ENCODE measurements at regions not wholly inside any gene's neighbourhood (a gene's known extent, or its start where the extent isn't known, plus 50 kb on each side); places are given as distances from the start of the nearest gene placed in this dataset.
"Not testable (repeated sequence)": the region's sequence is repeated elsewhere in the genome, so short reads cannot be mapped to it uniquely, and the experiment has no call there.

GRCh38 chr13:44054525-44054924 lies 174.8 kb downstream of the LACC1 start:
- Histone ChIP-seq H3K9me3 (no peaks in the 10 kb centered on the region), H3K27me3 (replicated peaks; ENCODE audit: insufficient read depth) (no peaks in the 10 kb centered on the region), H3K36me3 (no peaks in the 10 kb centered on the region), H3K4me1 (ENCODE audit: control insufficient read depth in 1 of 2, low read depth in 2 of 2) (peaks cover 36 to 59% of the 10 kb centered on the region in 2 donors), H3K27ac (no peak overlapping the region), H3K4me3 (no peak overlapping the region)
- ATAC-seq (ENCODE audit: insufficient number of reproducible peaks, low FRiP score, low read depth) (no peak), DNase-seq (ENCODE audit: low spot score) (no peak)
- TF ChIP-seq, protein P1, sequence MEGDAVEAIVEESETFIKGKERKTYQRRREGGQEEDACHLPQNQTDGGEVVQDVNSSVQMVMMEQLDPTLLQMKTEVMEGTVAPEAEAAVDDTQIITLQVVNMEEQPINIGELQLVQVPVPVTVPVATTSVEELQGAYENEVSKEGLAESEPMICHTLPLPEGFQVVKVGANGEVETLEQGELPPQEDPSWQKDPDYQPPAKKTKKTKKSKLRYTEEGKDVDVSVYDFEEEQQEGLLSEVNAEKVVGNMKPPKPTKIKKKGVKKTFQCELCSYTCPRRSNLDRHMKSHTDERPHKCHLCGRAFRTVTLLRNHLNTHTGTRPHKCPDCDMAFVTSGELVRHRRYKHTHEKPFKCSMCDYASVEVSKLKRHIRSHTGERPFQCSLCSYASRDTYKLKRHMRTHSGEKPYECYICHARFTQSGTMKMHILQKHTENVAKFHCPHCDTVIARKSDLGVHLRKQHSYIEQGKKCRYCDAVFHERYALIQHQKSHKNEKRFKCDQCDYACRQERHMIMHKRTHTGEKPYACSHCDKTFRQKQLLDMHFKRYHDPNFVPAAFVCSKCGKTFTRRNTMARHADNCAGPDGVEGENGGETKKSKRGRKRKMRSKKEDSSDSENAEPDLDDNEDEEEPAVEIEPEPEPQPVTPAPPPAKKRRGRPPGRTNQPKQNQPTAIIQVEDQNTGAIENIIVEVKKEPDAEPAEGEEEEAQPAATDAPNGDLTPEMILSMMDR (IDR thresholded peaks at IDR 0.05) = no peak

DNA sequence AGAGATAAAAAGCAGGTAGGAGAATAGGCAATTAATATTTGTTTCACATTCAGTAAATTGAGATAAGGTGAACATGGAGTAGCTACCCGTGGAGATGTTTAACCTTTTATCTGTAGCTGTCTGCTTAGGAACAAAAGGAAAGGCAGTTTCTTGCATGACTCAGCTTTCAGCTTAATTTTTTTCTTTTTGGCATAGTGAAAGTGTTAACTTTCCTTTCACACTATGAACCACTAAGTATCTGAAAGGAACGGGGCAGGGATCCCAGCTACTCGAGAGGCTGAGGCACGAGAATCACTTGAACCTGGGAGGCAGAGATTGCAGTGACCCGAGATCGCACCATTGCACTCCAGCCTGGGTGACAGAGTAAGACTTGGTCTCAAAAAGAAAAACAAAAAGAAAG lies 176.0 kb downstream of the LACC1 start:
- H3K27ac ChIP-seq; H3K27me3 ChIP-seq (replicated peaks; ENCODE audit: insufficient read depth); DNase-seq (ENCODE audit: low spot score); H3K9me3 ChIP-seq; ATAC-seq (ENCODE audit: insufficient number of reproducible peaks, low FRiP score, low read depth); H3K36me3 ChIP-seq: not testable (repeated sequence)
- Histone ChIP-seq H3K4me1 (ENCODE audit: control insufficient read depth in 1 of 2, low read depth in 2 of 2) (peaks cover 36 to 62% of the 10 kb centered on the region in 2 donors), H3K4me3 (peak overlapping the region; percentile 59)

- Histone ChIP-seq H3K9me3 (no peaks in the 10 kb centered on the region), H3K4me3 (no peak overlapping the region), H3K36me3 (no peaks in the 10 kb centered on the region), H3K4me1 (ENCODE audit: control insufficient read depth in 1 of 2, low read depth in 2 of 2) (peaks cover 24 to 39% of the 10 kb centered on the region in 2 donors), H3K27ac (peak overlapping the region; percentile 21 to 50), H3K27me3 (replicated peaks; ENCODE audit: insufficient read depth) (no peaks in the 10 kb centered on the region)
- no peak for DNase-seq (ENCODE audit: low spot score)
- TF ChIP-seq, protein P1 (IDR thresholded peaks at IDR 0.05) = no peak
- ATAC-seq (ENCODE audit: insufficient number of reproducible peaks, low FRiP score, low read depth) = no peak
Measured at GRCh38 chr13:44058067-44058466, 178.4 kb downstream of the LACC1 start.

GRCh38 chr13:44058624-44059215 lies 179.0 kb downstream of the LACC1 start:
- TF ChIP-seq, protein P1 (IDR thresholded peaks at IDR 0.05) = no peak
- Histone ChIP-seq H3K36me3 (no peaks in the 10 kb centered on the region), H3K9me3 (no peaks in the 10 kb centered on the region), H3K4me1 (ENCODE audit: control insufficient read depth in 1 of 2, low read depth in 2 of 2) (peaks cover 18 to 32% of the 10 kb centered on the region in 2 donors), H3K27ac (peak overlapping the region; percentile 21 to 50), H3K27me3 (replicated peaks; ENCODE audit: insufficient read depth) (no peaks in the 10 kb centered on the region), H3K4me3 (peak overlapping the region; percentile 7)
- ATAC-seq (ENCODE audit: insufficient number of reproducible peaks, low FRiP score, low read depth) (no peak), DNase-seq (ENCODE audit: low spot score) (no peak)

DNA sequence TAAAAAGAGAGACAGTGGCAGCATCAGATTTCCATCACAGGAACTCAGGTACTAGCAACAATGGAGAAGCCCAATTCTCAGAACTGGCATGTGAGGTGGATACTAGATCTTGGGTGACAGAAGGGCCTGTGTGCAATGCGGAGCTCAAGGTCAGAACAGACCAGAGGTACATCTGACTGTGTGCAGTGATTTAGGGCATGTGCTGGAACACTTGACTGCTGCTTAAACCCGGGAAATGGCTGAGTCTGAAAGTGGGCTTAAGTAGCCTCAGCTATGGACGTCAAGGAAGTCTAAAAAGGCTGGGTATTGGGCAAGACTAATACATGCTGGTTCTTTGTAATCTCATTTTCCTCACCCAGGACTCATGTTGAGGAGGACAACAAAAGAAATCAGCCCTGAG lies 182.2 kb downstream of the LACC1 start:
- DNase-seq (ENCODE audit: low spot score) (no peak), ATAC-seq (ENCODE audit: insufficient number of reproducible peaks, low FRiP score, low read depth) (no peak)
- H3K4me1 ChIP-seq (ENCODE audit: control insufficient read depth in 1 of 2, low read depth in 2 of 2) = peaks cover 9 to 20% of the 10 kb centered on the region in 2 donors
- H3K9me3 ChIP-seq = no peaks in the 10 kb centered on the region
- H3K4me3 ChIP-seq = no peak overlapping the region
- H3K27ac ChIP-seq = no peak overlapping the region
- H3K27me3 ChIP-seq (replicated peaks; ENCODE audit: insufficient read depth) = no peaks in the 10 kb centered on the region
- TF ChIP-seq, protein P1 (IDR thresholded peaks at IDR 0.05) = no peak
- H3K36me3 ChIP-seq = no peaks in the 10 kb centered on the region

DNA sequence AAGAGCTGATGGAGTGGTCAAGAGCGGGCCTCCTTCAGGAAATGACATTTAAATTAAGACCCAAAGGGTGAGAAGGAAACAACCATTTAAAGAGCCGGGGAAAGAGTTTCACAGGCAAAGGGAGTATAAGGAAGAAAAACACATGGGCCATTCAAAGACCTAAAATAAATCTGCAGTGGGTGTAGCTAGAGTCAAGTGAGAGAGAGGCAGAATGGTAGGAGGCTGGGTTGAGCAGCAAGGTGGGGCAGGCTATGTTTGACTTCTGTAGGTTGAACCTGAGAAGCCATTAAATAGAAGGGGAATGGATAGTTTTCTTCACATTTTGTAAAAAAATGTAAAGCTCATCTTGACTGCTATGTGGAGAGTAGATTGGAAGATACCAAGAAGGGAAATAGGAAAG lies 183.8 kb downstream of the LACC1 start:
- ATAC-seq (ENCODE audit: insufficient number of reproducible peaks, low FRiP score, low read depth) = no peak

More for the DNA sequence above, 183.8 kb downstream of the LACC1 start:
- Histone ChIP-seq H3K4me3 (no peak overlapping the region), H3K9me3 (no peaks in the 10 kb centered on the region), H3K27ac (no peak overlapping the region), H3K36me3 (no peaks in the 10 kb centered on the region), H3K4me1 (ENCODE audit: control insufficient read depth in 1 of 2, low read depth in 2 of 2) (peaks cover 5 to 21% of the 10 kb centered on the region in 2 donors), H3K27me3 (replicated peaks; ENCODE audit: insufficient read depth) (no peaks in the 10 kb centered on the region)
- DNase-seq (ENCODE audit: low spot score) = no peak
- TF ChIP-seq, protein P1 (IDR thresholded peaks at IDR 0.05) = no peak
